SK-N-SH treated with all-trans-retinoic acid at 6 μM for 48 hours (cell line): ENCODE measurements at regions not wholly inside any gene's neighbourhood (a gene's known extent, or its start where the extent isn't known, plus 50 kb on each side); places are given as distances from the start of the nearest gene placed in this dataset.

ENCODE experiments used
- ESRRG ChIP-seq: fragments of 250-450 bp; sonication (Bioruptor Pico); IDR thresholded peaks from 2 replicates; pipeline ENCODE4 v1.6.1; 2021; ENCODE audit warnings: mild to moderate bottlenecking
- GLIS3 ChIP-seq: fragments of 250-450 bp; sonication (Bioruptor Pico); IDR thresholded peaks from 2 replicates; pipeline ENCODE4 v1.5.0; 2020; ENCODE audit warnings: mild to moderate bottlenecking, moderate library complexity
- TOX ChIP-seq: fragments of 250-450 bp; sonication (Bioruptor Pico); IDR thresholded peaks from 2 replicates; pipeline ENCODE4 v1.8.0; 2021; ENCODE audit warnings: mild to moderate bottlenecking, moderate library complexity, borderline replicate concordance

- TF ChIP-seq TOX (CRISPR knock-in tag), result no peak
- TF ChIP-seq ESRRG (CRISPR knock-in tag), result no peak
- no peak for TF ChIP-seq GLIS3 (CRISPR knock-in tag)
These were observed 424.0 kb upstream of the C2CD4B start for GRCh38 chr15:62588938-62589670.
